Mesothelial cell of epicardium (in vitro differentiated cells): ENCODE measurements at regions not wholly inside any gene's neighbourhood (a gene's known extent, or its start where the extent isn't known, plus 50 kb on each side); places are given as distances from the start of the nearest gene placed in this dataset.

Experiments
- DNase-seq, 2 experiments: peaks; one replicate each; pipeline ENCODE4 v3.0.0; 2021; ENCODE audit warnings: low spot score in 2 of 2; ENCODE audit not compliant: unreplicated experiment in 2 of 2
- H3K27ac Mint-ChIP-seq: 2 replicates; pipeline ENCODE4 v1.8.0; 2021; ENCODE audit warnings: mixed read lengths
- H3K27me3 Mint-ChIP-seq: 2 replicates; pipeline ENCODE4 v1.8.0; 2021; ENCODE audit warnings: low read depth, mixed read lengths
- H3K36me3 Mint-ChIP-seq: 2 replicates; pipeline ENCODE4 v1.8.0; 2021; ENCODE audit warnings: mixed read lengths
- H3K4me1 Mint-ChIP-seq: 2 replicates; pipeline ENCODE4 v1.8.0; 2021; ENCODE audit warnings: mixed read lengths
- H3K4me3 Mint-ChIP-seq: 2 replicates; pipeline ENCODE4 v1.8.0; 2021; ENCODE audit warnings: mild to moderate bottlenecking, moderate library complexity, mixed read lengths
- H3K9me3 Mint-ChIP-seq: 2 replicates; pipeline ENCODE4 v1.8.0; 2021; ENCODE audit warnings: mixed read lengths
- TF ChIP-seq, protein P1 (sequence below): fragments of 200-600 bp; sonication (generic); IDR thresholded peaks from one replicate; pipeline ENCODE4 v1.5.0; 2021; ENCODE audit warnings: antibody characterized with exemption; ENCODE audit not compliant: unreplicated experiment

GRCh38 chr6:163816441-163816840 lies 401.9 kb downstream of the QKI start:
- H3K4me1 Mint-ChIP-seq: peaks cover 11% of the 10 kb centered on the region

GRCh38 chr6:163815796-163816195 lies 401.3 kb downstream of the QKI start:
- Mint-ChIP-seq H3K9me3 (no peaks in the 10 kb centered on the region), H3K4me3 (no peak overlapping the region), H3K27me3 (no peaks in the 10 kb centered on the region), H3K36me3 (no peaks in the 10 kb centered on the region), H3K4me1 (peaks cover 5% of the 10 kb centered on the region), H3K27ac (no peak overlapping the region)
- DNase-seq: no peak
- TF ChIP-seq, protein P1, sequence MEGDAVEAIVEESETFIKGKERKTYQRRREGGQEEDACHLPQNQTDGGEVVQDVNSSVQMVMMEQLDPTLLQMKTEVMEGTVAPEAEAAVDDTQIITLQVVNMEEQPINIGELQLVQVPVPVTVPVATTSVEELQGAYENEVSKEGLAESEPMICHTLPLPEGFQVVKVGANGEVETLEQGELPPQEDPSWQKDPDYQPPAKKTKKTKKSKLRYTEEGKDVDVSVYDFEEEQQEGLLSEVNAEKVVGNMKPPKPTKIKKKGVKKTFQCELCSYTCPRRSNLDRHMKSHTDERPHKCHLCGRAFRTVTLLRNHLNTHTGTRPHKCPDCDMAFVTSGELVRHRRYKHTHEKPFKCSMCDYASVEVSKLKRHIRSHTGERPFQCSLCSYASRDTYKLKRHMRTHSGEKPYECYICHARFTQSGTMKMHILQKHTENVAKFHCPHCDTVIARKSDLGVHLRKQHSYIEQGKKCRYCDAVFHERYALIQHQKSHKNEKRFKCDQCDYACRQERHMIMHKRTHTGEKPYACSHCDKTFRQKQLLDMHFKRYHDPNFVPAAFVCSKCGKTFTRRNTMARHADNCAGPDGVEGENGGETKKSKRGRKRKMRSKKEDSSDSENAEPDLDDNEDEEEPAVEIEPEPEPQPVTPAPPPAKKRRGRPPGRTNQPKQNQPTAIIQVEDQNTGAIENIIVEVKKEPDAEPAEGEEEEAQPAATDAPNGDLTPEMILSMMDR: no peak

More at GRCh38 chr6:163816441-163816840, 401.9 kb downstream of the QKI start:
- H3K27me3 Mint-ChIP-seq: no peaks in the 10 kb centered on the region
- no peak overlapping the region for H3K4me3 Mint-ChIP-seq
- no peaks in the 10 kb centered on the region for H3K36me3 Mint-ChIP-seq
- TF ChIP-seq, protein P1: no peak
- no peak overlapping the region for H3K27ac Mint-ChIP-seq
- H3K9me3 Mint-ChIP-seq: no peaks in the 10 kb centered on the region
- DNase-seq: no peak

GRCh38 chr6:163814494-163815364 lies 400.2 kb downstream of the QKI start:
- Mint-ChIP-seq H3K27ac (no peak overlapping the region), H3K4me3 (no peak overlapping the region), H3K9me3 (no peaks in the 10 kb centered on the region), H3K36me3 (no peaks in the 10 kb centered on the region), H3K27me3 (no peaks in the 10 kb centered on the region), H3K4me1 (peaks cover 4% of the 10 kb centered on the region)
- TF ChIP-seq, protein P1: no peak
- no peak for DNase-seq

- peaks cover 4% of the 10 kb centered on the region for H3K4me1 Mint-ChIP-seq
- no peaks in the 10 kb centered on the region for H3K9me3 Mint-ChIP-seq
- no peak overlapping the region for H3K4me3 Mint-ChIP-seq
- H3K27ac Mint-ChIP-seq: no peak overlapping the region
- no peak for DNase-seq
- no peaks in the 10 kb centered on the region for H3K36me3 Mint-ChIP-seq
- no peaks in the 10 kb centered on the region for H3K27me3 Mint-ChIP-seq
- TF ChIP-seq, protein P1: no peak
These were observed 399.5 kb downstream of the QKI start for GRCh38 chr6:163813979-163814493.

DNA sequence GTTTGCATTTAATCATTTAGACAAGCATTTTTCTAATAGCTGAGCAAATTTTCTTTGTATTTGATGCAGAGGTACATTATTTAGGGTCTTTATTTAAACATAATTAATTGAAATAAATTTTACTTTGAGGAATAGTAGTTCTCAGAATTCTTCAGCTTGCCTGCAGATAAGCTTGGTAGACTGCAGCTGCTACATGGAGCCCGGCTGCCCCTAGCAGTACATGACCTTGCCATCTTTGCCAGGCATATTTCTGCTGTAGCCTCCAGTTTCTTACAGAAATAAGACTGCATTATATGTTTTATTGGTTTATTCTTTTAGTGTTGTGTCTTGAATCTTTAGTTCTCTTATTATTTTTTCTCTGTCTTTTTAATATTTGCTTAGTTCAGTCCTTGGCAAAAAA lies 396.8 kb downstream of the QKI start:
- H3K27me3 Mint-ChIP-seq: no peaks in the 10 kb centered on the region
- H3K36me3 Mint-ChIP-seq: no peaks in the 10 kb centered on the region
- H3K4me1 Mint-ChIP-seq: peaks cover 4% of the 10 kb centered on the region
- TF ChIP-seq, protein P1: no peak
- no peak overlapping the region for H3K4me3 Mint-ChIP-seq
- H3K27ac Mint-ChIP-seq: no peak overlapping the region
- no peak for DNase-seq
- no peaks in the 10 kb centered on the region for H3K9me3 Mint-ChIP-seq
